ENCODE measurements at regions not wholly inside any gene's neighbourhood (a gene's known extent, or its start where the extent isn't known, plus 50 kb on each side); places are given as distances from the start of the nearest gene placed in this dataset.

GRCh38 chr12:124445121-124445718 is 122.2 kb downstream of the NCOR2 start:
- no peak for DNase-seq (ENCODE audit: low spot score)

GRCh38 chr12:124443931-124444712 is 123.3 kb downstream of the NCOR2 start:
- no peak for DNase-seq (ENCODE audit: low spot score)

GRCh38 chr12:124442772-124443445 is 124.5 kb downstream of the NCOR2 start:
- no peak for DNase-seq (ENCODE audit: low spot score)

- DNase-seq (ENCODE audit: low spot score), result no peak
These were observed 125.1 kb downstream of the NCOR2 start for GRCh38 chr12:124442281-124442680.

- no peak for DNase-seq (ENCODE audit: low spot score)
These were observed 125.8 kb downstream of the NCOR2 start for GRCh38 chr12:124441443-124442194.

- no peak for DNase-seq (ENCODE audit: low spot score)
These were observed 126.5 kb downstream of the NCOR2 start for GRCh38 chr12:124440841-124441381.

- no peak for DNase-seq (ENCODE audit: low spot score)
These were observed 127.3 kb downstream of the NCOR2 start for GRCh38 chr12:124440031-124440626.

GRCh38 chr12:124438437-124439056 is 128.9 kb downstream of the NCOR2 start:
- no peak for DNase-seq (ENCODE audit: low spot score)

- no peak for DNase-seq (ENCODE audit: low spot score)
These were observed 129.6 kb downstream of the NCOR2 start for GRCh38 chr12:124437617-124438436.

GRCh38 chr12:124437121-124437520 is 130.3 kb downstream of the NCOR2 start:
- no peak for DNase-seq (ENCODE audit: low spot score)

- DNase-seq (ENCODE audit: low spot score), result no peak
These were observed 131.0 kb downstream of the NCOR2 start for GRCh38 chr12:124436366-124436765.

GRCh38 chr12:124435806-124436345 is 131.5 kb downstream of the NCOR2 start:
- DNase-seq (ENCODE audit: low spot score), result no peak

- DNase-seq (ENCODE audit: low spot score), result no peak
These were observed 132.2 kb downstream of the NCOR2 start for GRCh38 chr12:124434951-124435805.

GRCh38 chr12:124434354-124434753 is 133.1 kb downstream of the NCOR2 start:
- no peak for DNase-seq (ENCODE audit: low spot score)

- no peak for DNase-seq (ENCODE audit: low spot score)
These were observed 133.5 kb downstream of the NCOR2 start for GRCh38 chr12:124433879-124434278.

- DNase-seq (ENCODE audit: low spot score), result no peak
These were observed 134.1 kb downstream of the NCOR2 start for GRCh38 chr12:124433147-124433874.

GRCh38 chr12:124432376-124432775 is 135.0 kb downstream of the NCOR2 start:
- DNase-seq (ENCODE audit: low spot score), result no peak

GRCh38 chr12:124431971-124432370 is 135.4 kb downstream of the NCOR2 start:
- no peak for DNase-seq (ENCODE audit: low spot score)
